OCI-LY1 (cell line): ENCODE measurements at regions not wholly inside any gene's neighbourhood (a gene's known extent, or its start where the extent isn't known, plus 50 kb on each side); places are given as distances from the start of the nearest gene placed in this dataset.

Experiments
- H2AFZ ChIP-seq: fragments of 200-600 bp; sonication (generic), shearing (Covaris generic); 2 replicates; pipeline ENCODE4 v1.6.0; 2014; ENCODE audit warnings: antibody characterized with exemption, mild to moderate bottlenecking, low read length
- H3F3A ChIP-seq: fragments of 200-600 bp; sonication (generic), shearing (Covaris generic); 2 replicates; pipeline ENCODE4 v1.6.0; 2014; ENCODE audit warnings: mild to moderate bottlenecking, antibody characterized with exemption, low read length, moderate library complexity; ENCODE audit not compliant: insufficient read depth
- H3K27ac ChIP-seq: fragments of 200-600 bp; sonication (generic); 2 replicates; pipeline ENCODE4 v1.5.1; 2014; ENCODE audit warnings: low read length, mixed run types, mild to moderate bottlenecking, low read depth; ENCODE audit not compliant: poor library complexity, severe bottlenecking
- H3K27me3 ChIP-seq: fragments of 200-600 bp; sonication (generic); 2 replicates; pipeline ENCODE4 v1.6.0; 2014; ENCODE audit warnings: antibody characterized with exemption, mild to moderate bottlenecking, low read length, moderate library complexity; ENCODE audit not compliant: insufficient read depth
- H3K36me3 ChIP-seq: fragments of 200-600 bp; sonication (generic); 2 replicates; pipeline ENCODE4 v1.6.1; 2014; ENCODE audit warnings: mild to moderate bottlenecking, antibody characterized with exemption, low read length, moderate library complexity, mixed read lengths; ENCODE audit not compliant: insufficient read depth
- H3K4me1 ChIP-seq: fragments of 200-600 bp; sonication (generic); 2 replicates; pipeline ENCODE4 v1.5.1; 2014; ENCODE audit warnings: mild to moderate bottlenecking, low read length, moderate library complexity; ENCODE audit not compliant: insufficient read depth, severe bottlenecking
- H3K4me2 ChIP-seq: fragments of 200-600 bp; sonication (generic), shearing (Covaris generic); 2 replicates; pipeline ENCODE4 v1.6.1; 2014; ENCODE audit warnings: low read length
- H3K4me3 ChIP-seq: fragments of 200-600 bp; sonication (generic); 2 replicates; pipeline ENCODE4 v1.5.1; 2014; ENCODE audit warnings: low read length, low read depth, mild to moderate bottlenecking, mixed read lengths; ENCODE audit not compliant: poor library complexity, severe bottlenecking
- H3K79me2 ChIP-seq: fragments of 200-600 bp; shearing (Covaris generic); 2 replicates; pipeline ENCODE4 v1.6.1; 2016; ENCODE audit warnings: mixed run types, low read length, mixed read lengths; ENCODE audit not compliant: insufficient read depth
- H3K9ac ChIP-seq: fragments of 200-600 bp; sonication (generic), shearing (Covaris generic); 2 replicates; pipeline ENCODE4 v1.6.1; 2014; ENCODE audit warnings: mild to moderate bottlenecking, low read length, mixed read lengths
- H3K9me2 ChIP-seq: fragments of 200-600 bp; sonication (generic), shearing (Covaris generic); 2 replicates; pipeline ENCODE4 v1.6.1; 2014; ENCODE audit warnings: low read depth, mild to moderate bottlenecking, low read length, mixed read lengths
- H3K9me3 ChIP-seq: fragments of 200-600 bp; shearing (Covaris generic); 2 replicates; pipeline ENCODE4 v1.6.1; 2014; ENCODE audit warnings: low read length, mixed read lengths
- H4K20me1 ChIP-seq: fragments of 200-600 bp; sonication (generic), shearing (Covaris generic); 2 replicates; pipeline ENCODE4 v1.6.0; 2016; ENCODE audit warnings: mild to moderate bottlenecking, low read length; ENCODE audit not compliant: insufficient read depth
- CTCF ChIP-seq: fragments of 200-600 bp; sonication (generic), shearing (Covaris generic); IDR thresholded peaks from 2 replicates; pipeline ENCODE4 v1.5.1; 2017; ENCODE audit warnings: mild to moderate bottlenecking, antibody characterized with exemption, low read length, moderate library complexity, mixed read lengths
- EZH2 ChIP-seq: fragments of 200-600 bp; sonication (generic), shearing (Covaris generic); IDR thresholded peaks from 2 replicates; pipeline ENCODE4 v1.8.0; 2017; ENCODE audit warnings: borderline replicate concordance, mixed run types, mild to moderate bottlenecking, antibody characterized with exemption, low read length, moderate library complexity, mixed read lengths

GRCh38 chr10:118917701-118918100, 111.8 kb upstream of the NANOS1 start:
- H3F3A ChIP-seq: no peaks in the 10 kb centered on the region
- no peaks in the 10 kb centered on the region for H3K9me2 ChIP-seq
- H3K27me3 ChIP-seq: no peaks in the 10 kb centered on the region

GRCh38 chr10:118918116-118918515, 111.4 kb upstream of the NANOS1 start:
- Histone ChIP-seq H3K27me3 (no peaks in the 10 kb centered on the region), H3K27ac (no peak overlapping the region), H3K9me3 (no peaks in the 10 kb centered on the region), H3K4me3 (no peak overlapping the region), H3K9me2 (no peaks in the 10 kb centered on the region), H3K9ac (no peak overlapping the region), H3F3A (no peaks in the 10 kb centered on the region), H3K4me2 (no peak overlapping the region), H3K4me1 (no peaks in the 10 kb centered on the region), H3K79me2 (no peaks in the 10 kb centered on the region), H2AFZ (no peak overlapping the region), H4K20me1 (no peaks in the 10 kb centered on the region), H3K36me3 (no peaks in the 10 kb centered on the region)
- no peak for TF ChIP-seq EZH2
- TF ChIP-seq CTCF: no peak

More at GRCh38 chr10:118917701-118918100, 111.8 kb upstream of the NANOS1 start:
- H2AFZ ChIP-seq: no peak overlapping the region
- H3K4me2 ChIP-seq: no peak overlapping the region
- TF ChIP-seq CTCF: no peak
- TF ChIP-seq EZH2: no peak
- no peak overlapping the region for H3K9ac ChIP-seq
- no peaks in the 10 kb centered on the region for H3K4me1 ChIP-seq
- H3K27ac ChIP-seq: no peak overlapping the region
- H3K9me3 ChIP-seq: no peaks in the 10 kb centered on the region
- no peaks in the 10 kb centered on the region for H3K36me3 ChIP-seq
- H3K79me2 ChIP-seq: no peaks in the 10 kb centered on the region
- no peak overlapping the region for H3K4me3 ChIP-seq
- no peaks in the 10 kb centered on the region for H4K20me1 ChIP-seq

- TF ChIP-seq EZH2: no peak
- TF ChIP-seq CTCF: no peak
- Histone ChIP-seq H3K9me2 (no peaks in the 10 kb centered on the region), H3K4me2 (no peak overlapping the region), H3K36me3 (no peaks in the 10 kb centered on the region), H3K9ac (no peak overlapping the region), H3K27ac (no peak overlapping the region), H3K9me3 (no peaks in the 10 kb centered on the region), H3K4me3 (no peak overlapping the region), H3K79me2 (no peaks in the 10 kb centered on the region), H2AFZ (no peak overlapping the region), H3K27me3 (no peaks in the 10 kb centered on the region), H4K20me1 (no peaks in the 10 kb centered on the region), H3F3A (no peaks in the 10 kb centered on the region), H3K4me1 (no peaks in the 10 kb centered on the region)
Observed at GRCh38 chr10:118918587-118918986, 110.9 kb upstream of the NANOS1 start.
